ENCODE measurements at regions not wholly inside any gene's neighbourhood (a gene's known extent, or its start where the extent isn't known, plus 50 kb on each side); places are given as distances from the start of the nearest gene placed in this dataset.
"Not testable (repeated sequence)": the region's sequence is repeated elsewhere in the genome, so short reads cannot be mapped to it uniquely, and the experiment has no call there.

GRCh38 chr15:45822968-45823367 lies 188.1 kb downstream of the SQOR start:
- TF ChIP-seq CTCF (IDR thresholded peaks at IDR 0.05): not testable (repeated sequence)
- TF ChIP-seq, protein P1, sequence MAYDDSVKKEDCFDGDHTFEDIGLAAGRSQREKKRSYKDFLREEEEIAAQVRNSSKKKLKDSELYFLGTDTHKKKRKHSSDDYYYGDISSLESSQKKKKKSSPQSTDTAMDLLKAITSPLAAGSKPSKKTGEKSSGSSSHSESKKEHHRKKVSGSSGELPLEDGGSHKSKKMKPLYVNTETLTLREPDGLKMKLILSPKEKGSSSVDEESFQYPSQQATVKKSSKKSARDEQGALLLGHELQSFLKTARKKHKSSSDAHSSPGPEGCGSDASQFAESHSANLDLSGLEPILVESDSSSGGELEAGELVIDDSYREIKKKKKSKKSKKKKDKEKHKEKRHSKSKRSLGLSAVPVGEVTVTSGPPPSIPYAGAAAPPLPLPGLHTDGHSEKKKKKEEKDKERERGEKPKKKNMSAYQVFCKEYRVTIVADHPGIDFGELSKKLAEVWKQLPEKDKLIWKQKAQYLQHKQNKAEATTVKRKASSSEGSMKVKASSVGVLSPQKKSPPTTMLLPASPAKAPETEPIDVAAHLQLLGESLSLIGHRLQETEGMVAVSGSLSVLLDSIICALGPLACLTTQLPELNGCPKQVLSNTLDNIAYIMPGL (CRISPR knock-in tag; IDR thresholded peaks at IDR 0.05; ENCODE audit: borderline replicate concordance): not testable (repeated sequence)

Measured in A549 (cell line).